D341Med (cell line): ENCODE measurements at regions not wholly inside any gene's neighbourhood (a gene's known extent, or its start where the extent isn't known, plus 50 kb on each side); places are given as distances from the start of the nearest gene placed in this dataset.
A peak's percentile ranks its signal among the peaks of the same experiment; 100 is the strongest.

Experiments used
- DNase-seq: peaks from one replicate; pipeline ENCODE4 v3.0.0; 2012; ENCODE audit warnings: low spot score

GRCh38 chr3:156760333-156760732 is 65.8 kb upstream of the LEKR1 start:
- DNase-seq: no peak

- peak; percentile 37 for DNase-seq
These were observed 65.1 kb upstream of the LEKR1 start for GRCh38 chr3:156761007-156761406.

- DNase-seq: no peak
These were observed 64.3 kb upstream of the LEKR1 start for GRCh38 chr3:156761713-156762451.

GRCh38 chr3:156762631-156763185 is 63.4 kb upstream of the LEKR1 start:
- no peak for DNase-seq

GRCh38 chr3:156763386-156763785 is 62.8 kb upstream of the LEKR1 start:
- DNase-seq: no peak

GRCh38 chr3:156763931-156764720 is 62.0 kb upstream of the LEKR1 start:
- DNase-seq: no peak

- DNase-seq: no peak
These were observed 61.4 kb upstream of the LEKR1 start for GRCh38 chr3:156764751-156765150.

GRCh38 chr3:156768390-156768789 is 57.8 kb upstream of the LEKR1 start:
- no peak for DNase-seq

GRCh38 chr3:156769721-156770654 is 56.2 kb upstream of the LEKR1 start:
- no peak for DNase-seq

GRCh38 chr3:156770699-156771414 is 55.3 kb upstream of the LEKR1 start:
- DNase-seq: no peak

GRCh38 chr3:156772588-156773206 is 53.5 kb upstream of the LEKR1 start:
- no peak for DNase-seq

GRCh38 chr3:156776031-156776430 is 50.1 kb upstream of the LEKR1 start:
- no peak for DNase-seq
